ENCODE measurements at regions not wholly inside any gene's neighbourhood (a gene's known extent, or its start where the extent isn't known, plus 50 kb on each side); places are given as distances from the start of the nearest gene placed in this dataset.

DNA sequence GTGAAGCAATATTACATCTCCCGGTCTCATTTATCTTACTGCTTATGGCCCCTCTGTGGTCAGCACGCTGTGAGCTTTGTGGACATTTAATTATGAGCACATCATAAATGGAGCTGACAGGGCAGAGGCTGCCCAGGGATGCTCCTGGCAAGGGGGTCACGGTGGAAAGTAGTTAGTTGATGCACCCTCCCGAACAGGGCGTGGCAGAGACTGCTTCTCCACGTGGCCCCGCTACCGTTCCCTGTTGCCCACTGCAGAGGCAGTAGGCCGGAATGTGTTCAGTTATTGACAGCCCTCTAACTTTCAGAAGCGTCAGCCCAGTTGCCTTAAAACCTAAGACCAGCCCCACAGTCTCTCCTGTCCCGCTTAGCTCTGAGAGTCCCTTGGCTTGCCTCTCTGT lies 180.3 kb upstream of the ZNF507 start:
- ChIA-PET CTCF (no interaction called here), POLR2A (no interaction called here)
- no peak for DNase-seq (ENCODE audit: low read depth)
- Histone ChIP-seq H3K36me3 (ENCODE audit: control insufficient read depth, insufficient read depth, low read length) (no peaks in the 10 kb centered on the region), H3K27me3 (ENCODE audit: control insufficient read depth, insufficient read depth, low read length) (no peaks in the 10 kb centered on the region), H3K4me3 (ENCODE audit: low read depth, low read length) (no peak overlapping the region)
- TF ChIP-seq, protein P1, sequence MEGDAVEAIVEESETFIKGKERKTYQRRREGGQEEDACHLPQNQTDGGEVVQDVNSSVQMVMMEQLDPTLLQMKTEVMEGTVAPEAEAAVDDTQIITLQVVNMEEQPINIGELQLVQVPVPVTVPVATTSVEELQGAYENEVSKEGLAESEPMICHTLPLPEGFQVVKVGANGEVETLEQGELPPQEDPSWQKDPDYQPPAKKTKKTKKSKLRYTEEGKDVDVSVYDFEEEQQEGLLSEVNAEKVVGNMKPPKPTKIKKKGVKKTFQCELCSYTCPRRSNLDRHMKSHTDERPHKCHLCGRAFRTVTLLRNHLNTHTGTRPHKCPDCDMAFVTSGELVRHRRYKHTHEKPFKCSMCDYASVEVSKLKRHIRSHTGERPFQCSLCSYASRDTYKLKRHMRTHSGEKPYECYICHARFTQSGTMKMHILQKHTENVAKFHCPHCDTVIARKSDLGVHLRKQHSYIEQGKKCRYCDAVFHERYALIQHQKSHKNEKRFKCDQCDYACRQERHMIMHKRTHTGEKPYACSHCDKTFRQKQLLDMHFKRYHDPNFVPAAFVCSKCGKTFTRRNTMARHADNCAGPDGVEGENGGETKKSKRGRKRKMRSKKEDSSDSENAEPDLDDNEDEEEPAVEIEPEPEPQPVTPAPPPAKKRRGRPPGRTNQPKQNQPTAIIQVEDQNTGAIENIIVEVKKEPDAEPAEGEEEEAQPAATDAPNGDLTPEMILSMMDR (IDR thresholded peaks at IDR 0.05; ENCODE audit: insufficient read depth, low read depth, low read length), result no peak

DNA sequence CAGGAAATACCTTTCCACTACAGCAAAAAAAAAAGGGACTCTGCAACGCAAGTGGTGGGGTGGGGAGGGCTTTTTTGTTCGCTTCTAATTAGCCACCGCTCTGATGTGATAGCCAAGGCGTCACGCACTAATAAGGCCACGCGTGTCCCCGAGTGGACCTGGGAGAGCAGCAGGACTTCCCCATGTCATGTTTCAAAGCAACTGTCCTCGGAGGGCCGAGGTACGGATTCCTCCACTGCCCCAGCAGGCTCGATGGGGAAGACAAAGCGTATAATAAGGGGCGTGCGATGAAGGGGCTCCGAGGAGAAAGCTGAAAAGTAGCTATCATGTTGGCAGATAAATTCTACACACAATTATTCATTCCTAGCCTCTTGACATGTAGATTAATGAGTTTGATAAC lies 179.7 kb upstream of the ZNF507 start:
- H3K36me3 ChIP-seq (ENCODE audit: control insufficient read depth, insufficient read depth, low read length), result no peaks in the 10 kb centered on the region
- DNase-seq (ENCODE audit: low read depth), result no peak
- no peak overlapping the region for H3K4me3 ChIP-seq (ENCODE audit: low read depth, low read length)
- no peaks in the 10 kb centered on the region for H3K27me3 ChIP-seq (ENCODE audit: control insufficient read depth, insufficient read depth, low read length)
- ChIA-PET CTCF (no interaction called here), POLR2A (no interaction called here)
- TF ChIP-seq, protein P1 (IDR thresholded peaks at IDR 0.05; ENCODE audit: insufficient read depth, low read depth, low read length), result no peak

DNA sequence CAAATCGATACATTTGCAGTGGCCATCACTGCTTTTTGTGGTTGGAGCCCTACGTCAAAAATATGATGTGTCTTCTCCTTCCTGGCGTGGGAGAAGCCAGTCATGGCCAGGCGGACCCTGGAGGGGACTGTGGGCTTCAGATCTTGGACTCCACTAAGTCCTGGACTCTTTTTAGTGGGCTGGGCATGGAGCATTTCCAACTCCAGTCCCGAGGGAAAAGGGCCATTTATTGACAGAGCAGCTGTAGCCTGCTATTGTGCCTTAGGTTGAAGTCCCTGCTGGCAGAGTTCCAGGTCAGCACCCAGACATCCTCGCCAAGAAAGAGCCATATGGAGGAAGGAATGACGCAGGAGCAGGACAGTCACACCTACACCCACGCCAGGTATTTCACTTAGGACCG lies 179.2 kb upstream of the ZNF507 start:
- TF ChIP-seq, protein P1 (IDR thresholded peaks at IDR 0.05; ENCODE audit: insufficient read depth, low read depth, low read length), result no peak
- POLR2A ChIA-PET, result no interaction called here
- no peak overlapping the region for H3K4me3 ChIP-seq (ENCODE audit: low read depth, low read length)
- DNase-seq (ENCODE audit: low read depth), result no peak
- no peaks in the 10 kb centered on the region for H3K36me3 ChIP-seq (ENCODE audit: control insufficient read depth, insufficient read depth, low read length)
- CTCF ChIA-PET, result no interaction called here
- H3K27me3 ChIP-seq (ENCODE audit: control insufficient read depth, insufficient read depth, low read length), result no peaks in the 10 kb centered on the region

DNA sequence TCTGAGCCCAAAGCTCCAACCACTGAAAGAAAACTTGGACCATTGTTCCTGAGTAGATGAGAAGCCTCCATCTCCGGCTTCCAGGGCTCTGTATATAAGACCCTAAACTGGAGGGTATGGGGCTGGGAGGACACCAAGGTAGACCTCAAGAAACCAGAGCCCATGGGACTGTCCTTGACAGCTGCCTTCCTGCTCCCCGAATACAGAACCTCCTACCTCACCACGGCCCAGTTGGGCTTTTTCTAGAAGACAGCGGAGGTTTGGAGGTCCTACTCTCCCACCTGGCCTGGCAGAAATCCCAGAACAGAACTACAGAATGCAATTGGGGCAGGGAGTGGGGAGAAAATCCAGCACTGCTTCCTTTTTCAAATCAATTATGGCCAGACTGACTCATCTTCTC lies 177.3 kb upstream of the ZNF507 start:
- ChIA-PET CTCF (no interaction called here), POLR2A (no interaction called here)
- H3K27me3 ChIP-seq (ENCODE audit: control insufficient read depth, insufficient read depth, low read length), result no peaks in the 10 kb centered on the region
- TF ChIP-seq, protein P1 (IDR thresholded peaks at IDR 0.05; ENCODE audit: insufficient read depth, low read depth, low read length), result no peak
- no peak overlapping the region for H3K4me3 ChIP-seq (ENCODE audit: low read depth, low read length)
- no peaks in the 10 kb centered on the region for H3K36me3 ChIP-seq (ENCODE audit: control insufficient read depth, insufficient read depth, low read length)
- DNase-seq (ENCODE audit: low read depth), result no peak

DNA sequence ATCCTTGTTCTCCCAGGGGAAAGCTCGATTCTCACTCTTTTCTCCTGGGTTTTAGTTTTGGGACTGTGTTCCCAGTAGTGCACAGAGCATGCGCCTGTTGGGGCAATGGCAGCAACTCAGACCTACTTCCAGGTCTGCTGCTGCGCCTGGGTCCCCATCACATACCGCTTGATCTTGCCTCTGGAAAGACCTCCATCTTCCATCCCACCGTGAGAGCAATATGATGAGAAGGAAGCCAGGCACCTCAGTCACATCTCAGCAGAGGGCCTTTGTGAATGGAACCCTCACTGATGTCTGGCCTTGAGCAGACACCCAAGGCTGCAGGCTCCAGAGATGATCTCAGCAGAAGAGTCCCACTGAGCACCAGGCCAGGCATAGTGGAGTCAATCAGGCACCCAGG lies 176.8 kb upstream of the ZNF507 start:
- ChIA-PET POLR2A (no interaction called here), CTCF (interaction anchor here (0.6 kb wide), 1 partner anchor 391 kb away, joined by 3 read pairs; no protein-coding TSS in a partner anchor)
- H3K36me3 ChIP-seq (ENCODE audit: control insufficient read depth, insufficient read depth, low read length), result no peaks in the 10 kb centered on the region
- DNase-seq (ENCODE audit: low read depth), result no peak
- H3K27me3 ChIP-seq (ENCODE audit: control insufficient read depth, insufficient read depth, low read length), result no peaks in the 10 kb centered on the region
- H3K4me3 ChIP-seq (ENCODE audit: low read depth, low read length), result no peak overlapping the region
- TF ChIP-seq, protein P1 (IDR thresholded peaks at IDR 0.05; ENCODE audit: insufficient read depth, low read depth, low read length), result no peak

Measured in BJ (cell line).